CD4-positive, alpha-beta T cell (primary cell): ENCODE measurements at regions not wholly inside any gene's neighbourhood (a gene's known extent, or its start where the extent isn't known, plus 50 kb on each side); places are given as distances from the start of the nearest gene placed in this dataset.

ENCODE experiments used
- ATAC-seq: fragments of 200-7000 bp; cut with Tn5 transposase; one replicate; pipeline ENCODE4 v1.10.0; 2022; ENCODE audit warnings: mild to moderate bottlenecking; ENCODE audit not compliant: poor library complexity
- CTCF ChIA-PET: fragments of 350-600 bp; sonication (Branson Sonifier 250); formaldehyde crosslinking; loops from one replicate; lab custom pipeline; 2021; ENCODE audit warnings: antibody characterized with exemption, inconsistent platforms; lab: Charles Lee
- POLR2A ChIA-PET: fragments of 350-600 bp; sonication (Branson Sonifier 250); formaldehyde crosslinking; loops from one replicate; lab custom pipeline; 2021; ENCODE audit warnings: antibody characterized with exemption, inconsistent platforms; lab: Charles Lee
- DNase-seq, 14 experiments: peaks; one replicate each; pipeline ENCODE4 v3.0.0-alpha.2; 2013 to 2020; ENCODE audit warnings: mixed read lengths in 2 of 14
- H3K27ac ChIP-seq, 2 donors: one replicate each; pipeline versions ENCODE4 v1.5.1 to v1.7.0; 2013; ENCODE audit warnings: low read length in 2 of 2, low read depth in 1 of 2, mild to moderate bottlenecking in 1 of 2
- H3K27me3 ChIP-seq, 2 experiments: 1 replicate in 1 of 2; 2 replicates in 1 of 2; pipeline versions ENCODE4 v1.6.1 to v1.7.0; 2013; ENCODE audit warnings: low read length in 2 of 2, control low read depth in 1 of 2, mild to moderate bottlenecking in 1 of 2, moderate library complexity in 1 of 2; ENCODE audit not compliant: insufficient read depth in 2 of 2, control insufficient read depth in 1 of 2
- H3K36me3 ChIP-seq: one replicate; pipeline ENCODE4 v1.6.1; 2013; ENCODE audit warnings: low read length, control low read depth; ENCODE audit not compliant: insufficient read depth
- H3K4me1 ChIP-seq: one replicate; pipeline ENCODE4 v1.6.1; 2013; ENCODE audit warnings: low read length, control low read depth; ENCODE audit not compliant: insufficient read depth
- H3K4me3 ChIP-seq: one replicate; pipeline ENCODE4 v1.5.1; 2013; ENCODE audit warnings: mild to moderate bottlenecking, low read length, moderate library complexity
- H3K9me3 ChIP-seq, 2 experiments: 1 replicate in 1 of 2; 2 replicates in 1 of 2; pipeline versions ENCODE4 v1.6.1 to v1.7.0; 2013; ENCODE audit warnings: low read length in 2 of 2, mild to moderate bottlenecking in 2 of 2, control low read depth in 1 of 2, moderate library complexity in 1 of 2; ENCODE audit not compliant: control insufficient read depth in 1 of 2, insufficient read depth in 1 of 2
- H3K27ac Mint-ChIP-seq: one replicate; pipeline ENCODE4 v1.8.0; 2020; ENCODE audit warnings: mixed read lengths
- H3K27me3 Mint-ChIP-seq: one replicate; pipeline ENCODE4 v1.8.0; 2021; ENCODE audit warnings: mixed read lengths
- H3K36me3 Mint-ChIP-seq: one replicate; pipeline ENCODE4 v1.8.0; 2021; ENCODE audit warnings: low read depth, mixed read lengths
- H3K4me1 Mint-ChIP-seq: one replicate; pipeline ENCODE4 v1.8.0; 2021; ENCODE audit warnings: low read depth, mixed read lengths
- H3K4me3 Mint-ChIP-seq: one replicate; pipeline ENCODE4 v1.8.0; 2020; ENCODE audit warnings: mild to moderate bottlenecking, mixed read lengths
- H3K9me3 Mint-ChIP-seq: one replicate; pipeline ENCODE4 v1.8.0; 2020; ENCODE audit warnings: mixed read lengths
- intact Hi-C, 2 experiments: fragments of 100-400 bp; cut with DNase I in 1 of 2; cut with micrococcal nuclease in 1 of 2; formaldehyde crosslinking; loops; one replicate each; pipeline versions ENCODE4 v1.15.1 to v1.9.0; 2023 to 2025; cut with DNase I, micrococcal nuclease
- TF ChIP-seq, protein P1 (sequence below): fragments of 200-600 bp; IDR thresholded peaks from one replicate; pipeline ENCODE4 v1.8.0; 2022; ENCODE audit warnings: antibody characterized with exemption, mild to moderate bottlenecking

DNA sequence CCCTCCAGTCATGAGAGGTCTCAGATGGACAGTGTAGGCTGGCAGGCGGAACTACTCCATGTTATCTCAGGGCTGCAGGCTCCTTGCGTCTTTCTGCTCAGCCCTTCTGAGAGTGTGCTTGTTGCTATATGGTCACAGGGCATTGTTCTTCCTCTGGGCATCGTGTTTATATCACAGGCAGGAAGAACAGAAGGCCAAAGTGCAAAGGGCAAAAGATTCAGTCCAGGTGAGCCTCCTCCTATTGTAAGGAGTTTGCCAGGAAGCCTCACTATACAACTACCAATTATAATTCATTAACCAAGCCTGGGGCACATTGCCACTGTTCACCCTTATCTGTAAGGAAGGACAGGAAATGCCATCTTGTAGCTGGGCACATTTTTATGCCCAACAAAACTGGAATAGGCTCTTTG lies 195.5 kb upstream of the KITLG start:
- POLR2A ChIA-PET: no interaction called here
- H3K4me1 Mint-ChIP-seq: no peaks in the 10 kb centered on the region
- TF ChIP-seq, protein P1, sequence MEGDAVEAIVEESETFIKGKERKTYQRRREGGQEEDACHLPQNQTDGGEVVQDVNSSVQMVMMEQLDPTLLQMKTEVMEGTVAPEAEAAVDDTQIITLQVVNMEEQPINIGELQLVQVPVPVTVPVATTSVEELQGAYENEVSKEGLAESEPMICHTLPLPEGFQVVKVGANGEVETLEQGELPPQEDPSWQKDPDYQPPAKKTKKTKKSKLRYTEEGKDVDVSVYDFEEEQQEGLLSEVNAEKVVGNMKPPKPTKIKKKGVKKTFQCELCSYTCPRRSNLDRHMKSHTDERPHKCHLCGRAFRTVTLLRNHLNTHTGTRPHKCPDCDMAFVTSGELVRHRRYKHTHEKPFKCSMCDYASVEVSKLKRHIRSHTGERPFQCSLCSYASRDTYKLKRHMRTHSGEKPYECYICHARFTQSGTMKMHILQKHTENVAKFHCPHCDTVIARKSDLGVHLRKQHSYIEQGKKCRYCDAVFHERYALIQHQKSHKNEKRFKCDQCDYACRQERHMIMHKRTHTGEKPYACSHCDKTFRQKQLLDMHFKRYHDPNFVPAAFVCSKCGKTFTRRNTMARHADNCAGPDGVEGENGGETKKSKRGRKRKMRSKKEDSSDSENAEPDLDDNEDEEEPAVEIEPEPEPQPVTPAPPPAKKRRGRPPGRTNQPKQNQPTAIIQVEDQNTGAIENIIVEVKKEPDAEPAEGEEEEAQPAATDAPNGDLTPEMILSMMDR: no peak
- Histone ChIP-seq H3K4me1 (no peaks in the 10 kb centered on the region), H3K36me3 (no peaks in the 10 kb centered on the region), H3K4me3 (no peak overlapping the region), H3K27ac (no peak overlapping the region), H3K9me3 (no peaks in the 10 kb centered on the region), H3K27me3 (no peaks in the 10 kb centered on the region)
- ATAC-seq (no peak), DNase-seq (no peak)
- H3K4me3 Mint-ChIP-seq: no peak overlapping the region
- H3K27ac Mint-ChIP-seq: no peak overlapping the region
- intact Hi-C loops: no loop called here
- CTCF ChIA-PET: no interaction called here
- no peaks in the 10 kb centered on the region for H3K9me3 Mint-ChIP-seq
- no peaks in the 10 kb centered on the region for H3K36me3 Mint-ChIP-seq
- no peaks in the 10 kb centered on the region for H3K27me3 Mint-ChIP-seq

GRCh38 chr12:88767699-88768098 lies 187.4 kb upstream of the KITLG start:
- Histone ChIP-seq H3K4me1 (no peaks in the 10 kb centered on the region), H3K9me3 (no peaks in the 10 kb centered on the region), H3K36me3 (no peaks in the 10 kb centered on the region), H3K27me3 (no peaks in the 10 kb centered on the region), H3K27ac (no peak overlapping the region), H3K4me3 (no peak overlapping the region)
- Mint-ChIP-seq H3K36me3 (no peaks in the 10 kb centered on the region), H3K9me3 (no peaks in the 10 kb centered on the region), H3K27me3 (no peaks in the 10 kb centered on the region), H3K4me1 (no peaks in the 10 kb centered on the region), H3K27ac (no peak overlapping the region), H3K4me3 (no peak overlapping the region)
- ATAC-seq (no peak), DNase-seq (no peak)
- CTCF ChIA-PET: no interaction called here
- TF ChIP-seq, protein P1: no peak
- POLR2A ChIA-PET: no interaction called here
- intact Hi-C loops: no loop called here

DNA sequence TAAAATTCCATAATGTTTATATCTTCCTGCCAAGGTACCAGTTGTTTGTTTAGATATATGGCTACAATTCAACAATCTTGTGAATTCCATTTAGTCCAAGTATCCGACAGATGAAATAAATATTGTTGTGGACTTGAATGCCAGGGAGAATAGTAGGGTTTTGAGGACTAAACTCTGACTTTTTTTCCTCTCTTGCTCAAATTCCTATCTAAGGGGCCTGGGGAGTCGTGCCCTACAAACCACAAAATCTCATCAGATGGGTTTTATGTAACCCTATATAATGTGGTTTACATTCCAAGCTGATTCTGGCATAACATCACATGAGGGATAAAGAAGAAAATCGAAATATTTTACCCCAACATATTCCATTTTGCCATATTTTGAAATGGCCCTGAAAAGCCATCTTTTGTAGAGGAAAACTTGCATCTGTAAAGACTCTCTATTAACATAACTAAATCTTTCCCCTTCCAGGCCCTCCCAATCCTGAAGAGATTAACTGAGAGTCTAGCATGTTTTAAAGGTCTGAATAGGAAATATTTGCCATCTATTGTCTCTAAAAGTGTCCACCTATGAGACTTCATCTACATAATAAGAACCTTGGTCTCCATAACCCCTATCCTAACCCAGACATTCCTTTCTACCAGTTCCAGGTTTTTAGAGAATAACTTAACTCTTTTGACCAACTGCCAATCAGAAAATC lies 184.7 kb upstream of the KITLG start:
- Mint-ChIP-seq H3K4me1 (no peaks in the 10 kb centered on the region), H3K27me3 (no peaks in the 10 kb centered on the region), H3K9me3 (no peaks in the 10 kb centered on the region), H3K27ac (no peak overlapping the region), H3K4me3 (no peak overlapping the region), H3K36me3 (no peaks in the 10 kb centered on the region)
- H3K4me3 ChIP-seq: no peak overlapping the region
- CTCF ChIA-PET: no interaction called here
- no peaks in the 10 kb centered on the region for H3K4me1 ChIP-seq
- POLR2A ChIA-PET: no interaction called here
- intact Hi-C loops: no loop called here
- no peak overlapping the region for H3K27ac ChIP-seq
- TF ChIP-seq, protein P1: no peak
- H3K9me3 ChIP-seq: no peaks in the 10 kb centered on the region
- no peaks in the 10 kb centered on the region for H3K36me3 ChIP-seq
- DNase-seq (no peak), ATAC-seq (no peak)
- no peaks in the 10 kb centered on the region for H3K27me3 ChIP-seq
